ENCODE measurements at regions not wholly inside any gene's neighbourhood (a gene's known extent, or its start where the extent isn't known, plus 50 kb on each side); places are given as distances from the start of the nearest gene placed in this dataset.

DNA sequence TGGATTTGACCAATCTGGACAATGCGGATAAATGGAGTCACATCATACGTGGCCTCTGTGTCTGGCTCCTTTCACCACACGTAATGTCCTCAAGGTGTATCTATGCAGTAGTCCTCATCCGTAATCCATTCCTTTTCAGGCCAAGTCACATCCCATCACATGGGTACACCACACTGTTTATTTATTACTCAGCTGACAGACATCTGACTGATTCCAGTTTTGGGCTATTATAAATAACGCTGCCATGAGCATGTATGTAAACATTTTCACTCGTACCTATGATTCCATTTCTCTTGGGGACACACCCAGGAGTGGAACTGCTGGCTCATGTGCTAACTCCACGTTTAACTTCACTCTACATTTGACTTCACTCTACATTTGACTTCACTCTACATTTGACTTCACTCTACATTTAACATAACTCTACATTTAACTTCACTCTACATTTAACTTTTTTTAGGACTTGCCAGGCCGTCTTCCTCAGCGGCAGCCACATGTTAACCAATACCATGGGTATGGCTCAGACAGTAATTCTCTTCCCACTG is 52.1 kb downstream of the SHANK2 start:
- TF ChIP-seq, protein P1, sequence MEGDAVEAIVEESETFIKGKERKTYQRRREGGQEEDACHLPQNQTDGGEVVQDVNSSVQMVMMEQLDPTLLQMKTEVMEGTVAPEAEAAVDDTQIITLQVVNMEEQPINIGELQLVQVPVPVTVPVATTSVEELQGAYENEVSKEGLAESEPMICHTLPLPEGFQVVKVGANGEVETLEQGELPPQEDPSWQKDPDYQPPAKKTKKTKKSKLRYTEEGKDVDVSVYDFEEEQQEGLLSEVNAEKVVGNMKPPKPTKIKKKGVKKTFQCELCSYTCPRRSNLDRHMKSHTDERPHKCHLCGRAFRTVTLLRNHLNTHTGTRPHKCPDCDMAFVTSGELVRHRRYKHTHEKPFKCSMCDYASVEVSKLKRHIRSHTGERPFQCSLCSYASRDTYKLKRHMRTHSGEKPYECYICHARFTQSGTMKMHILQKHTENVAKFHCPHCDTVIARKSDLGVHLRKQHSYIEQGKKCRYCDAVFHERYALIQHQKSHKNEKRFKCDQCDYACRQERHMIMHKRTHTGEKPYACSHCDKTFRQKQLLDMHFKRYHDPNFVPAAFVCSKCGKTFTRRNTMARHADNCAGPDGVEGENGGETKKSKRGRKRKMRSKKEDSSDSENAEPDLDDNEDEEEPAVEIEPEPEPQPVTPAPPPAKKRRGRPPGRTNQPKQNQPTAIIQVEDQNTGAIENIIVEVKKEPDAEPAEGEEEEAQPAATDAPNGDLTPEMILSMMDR (IDR thresholded peaks at IDR 0.05): no peak
- TF ChIP-seq POLR2A (IDR thresholded peaks at IDR 0.05): no peak
